CD4-positive, alpha-beta memory T cell (primary cell): ENCODE measurements at regions not wholly inside any gene's neighbourhood (a gene's known extent, or its start where the extent isn't known, plus 50 kb on each side); places are given as distances from the start of the nearest gene placed in this dataset.

Source experiments
- CTCF ChIA-PET: fragments of 350-600 bp; sonication (Branson Sonifier 250); formaldehyde crosslinking; loops from one replicate; lab custom pipeline; 2021; ENCODE audit warnings: inconsistent platforms; ENCODE audit not compliant: partially characterized antibody; lab: Charles Lee
- POLR2A ChIA-PET: fragments of 350-600 bp; sonication (Branson Sonifier 250); formaldehyde crosslinking; loops from one replicate; lab custom pipeline; 2021; ENCODE audit not compliant: partially characterized antibody; lab: Charles Lee
- DNase-seq, 5 donors: peaks; one replicate each; pipeline versions ENCODE4 v3.0.0 to v3.0.0-alpha.2; 2020 to 2022; ENCODE audit warnings: mixed read lengths in 1 of 5
- H3K27ac ChIP-seq: one replicate; pipeline ENCODE4 v1.7.0; 2013; ENCODE audit warnings: low read depth, low read length
- H3K27me3 ChIP-seq: 2 replicates; pipeline ENCODE4 v1.7.0; 2013; ENCODE audit warnings: mild to moderate bottlenecking, low read length, moderate library complexity; ENCODE audit not compliant: insufficient read depth
- H3K36me3 ChIP-seq: 2 replicates; pipeline ENCODE4 v1.7.0; 2013; ENCODE audit warnings: mild to moderate bottlenecking, low read length, moderate library complexity; ENCODE audit not compliant: insufficient read depth
- H3K4me1 ChIP-seq: 2 replicates; pipeline ENCODE4 v1.7.0; 2013; ENCODE audit warnings: mild to moderate bottlenecking, low read length, moderate library complexity; ENCODE audit not compliant: insufficient read depth
- H3K4me3 ChIP-seq, 2 donors: one replicate each; pipeline ENCODE4 v1.7.0; 2013; ENCODE audit warnings: low read length in 2 of 2, mild to moderate bottlenecking in 1 of 2
- H3K9me3 ChIP-seq, 2 donors: one replicate each; pipeline ENCODE4 v1.7.0; 2013; ENCODE audit warnings: low read length in 2 of 2, control low read depth in 1 of 2; ENCODE audit not compliant: control insufficient read depth in 1 of 2
- H3K27ac Mint-ChIP-seq, 7 donors: one replicate each; pipeline ENCODE4 v1.8.0; 2020 to 2021; ENCODE audit warnings: mixed read lengths in 7 of 7, mild to moderate bottlenecking in 6 of 7, inconsistent platforms in 3 of 7, moderate library complexity in 3 of 7
- H3K27me3 Mint-ChIP-seq, 2 donors: one replicate each; pipeline ENCODE4 v1.8.0; 2020 to 2021; ENCODE audit warnings: mixed read lengths in 2 of 2
- H3K36me3 Mint-ChIP-seq, 2 donors: one replicate each; pipeline ENCODE4 v1.8.0; 2020 to 2021; ENCODE audit warnings: mixed read lengths in 2 of 2, inconsistent platforms in 1 of 2, mild to moderate bottlenecking in 1 of 2
- H3K4me1 Mint-ChIP-seq, 4 donors: one replicate each; pipeline ENCODE4 v1.8.0; 2020 to 2021; ENCODE audit warnings: mixed read lengths in 4 of 4, mild to moderate bottlenecking in 1 of 4
- H3K4me3 Mint-ChIP-seq, 8 donors: one replicate each; pipeline ENCODE4 v1.8.0; 2020 to 2021; ENCODE audit warnings: mixed read lengths in 8 of 8, mild to moderate bottlenecking in 7 of 8, moderate library complexity in 6 of 8, inconsistent platforms in 3 of 8
- H3K9me3 Mint-ChIP-seq, 8 donors: one replicate each; pipeline ENCODE4 v1.8.0; 2020 to 2021; ENCODE audit warnings: mixed read lengths in 8 of 8, mild to moderate bottlenecking in 5 of 8, inconsistent platforms in 3 of 8, moderate library complexity in 1 of 8
- intact Hi-C: fragments of 100-400 bp; cut with micrococcal nuclease; formaldehyde crosslinking; loops from one replicate; pipeline ENCODE4 v1.15.1; 2023

DNA sequence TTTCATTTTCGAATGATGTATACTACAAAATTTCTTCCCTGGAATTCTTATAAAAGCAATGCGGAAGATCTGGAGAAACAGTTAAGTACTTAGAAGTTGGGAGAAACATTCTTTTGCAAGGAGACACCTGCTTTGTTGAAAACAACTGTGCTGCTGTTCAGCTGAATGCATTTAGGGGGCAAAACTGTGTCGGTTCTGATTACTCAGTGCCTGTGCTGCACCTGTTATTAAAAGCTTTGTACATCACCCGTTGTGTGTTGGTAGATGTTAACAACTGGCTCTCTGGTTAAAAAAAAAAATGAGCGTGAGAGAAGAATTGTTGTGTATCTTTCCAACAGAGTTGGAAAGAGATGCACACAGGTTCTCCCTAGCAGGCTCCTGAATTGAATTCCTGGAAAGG lies 184.1 kb upstream of the HHIP start:
- Mint-ChIP-seq H3K9me3 (peaks cover 0 to 3% (median 1%) of the 10 kb centered on the region in 8 donors), H3K36me3 (no peaks in the 10 kb centered on the region), H3K4me1 (no peaks in the 10 kb centered on the region), H3K27ac (no peak overlapping the region), H3K27me3 (no peaks in the 10 kb centered on the region), H3K4me3 (no peak overlapping the region)
- ChIA-PET POLR2A (no interaction called here), CTCF (no interaction called here)
- H3K27me3 ChIP-seq = no peaks in the 10 kb centered on the region
- H3K36me3 ChIP-seq = no peaks in the 10 kb centered on the region
- no peak overlapping the region for H3K27ac ChIP-seq
- intact Hi-C loops = no loop called here
- no peak overlapping the region for H3K4me3 ChIP-seq
- no peaks in the 10 kb centered on the region for H3K9me3 ChIP-seq
- no peaks in the 10 kb centered on the region for H3K4me1 ChIP-seq
- no peak for DNase-seq

DNA sequence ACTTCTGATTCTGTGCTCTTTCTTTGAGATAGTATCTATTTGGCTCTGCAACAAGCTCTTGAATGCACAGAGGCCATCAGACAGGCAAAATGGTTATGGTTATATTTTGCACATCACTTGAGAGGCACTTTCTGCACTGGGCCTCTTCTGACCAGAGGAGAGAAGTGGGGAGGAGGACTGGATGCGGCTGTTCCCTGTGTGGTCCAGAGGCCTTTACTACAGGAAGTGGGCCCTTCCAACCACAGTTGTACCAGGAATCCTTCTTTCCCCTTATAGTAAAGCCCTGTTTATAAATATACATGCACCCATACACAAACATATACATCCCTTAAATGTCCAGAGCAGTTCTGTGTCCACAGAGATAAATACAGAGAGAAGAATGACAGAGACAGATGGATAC lies 182.7 kb upstream of the HHIP start:
- no peaks in the 10 kb centered on the region for H3K36me3 Mint-ChIP-seq
- no peak overlapping the region for H3K27ac Mint-ChIP-seq
- no peaks in the 10 kb centered on the region for H3K4me1 Mint-ChIP-seq
- peaks cover 0 to 3% (median 1%) of the 10 kb centered on the region in 8 donors for H3K9me3 Mint-ChIP-seq
- intact Hi-C loops = no loop called here
- Histone ChIP-seq H3K36me3 (no peaks in the 10 kb centered on the region), H3K9me3 (no peaks in the 10 kb centered on the region), H3K4me3 (no peak overlapping the region), H3K4me1 (no peaks in the 10 kb centered on the region), H3K27me3 (no peaks in the 10 kb centered on the region), H3K27ac (no peak overlapping the region)
- CTCF ChIA-PET = no interaction called here
- POLR2A ChIA-PET = no interaction called here
- H3K4me3 Mint-ChIP-seq = no peak overlapping the region
- no peak for DNase-seq
- no peaks in the 10 kb centered on the region for H3K27me3 Mint-ChIP-seq

DNA sequence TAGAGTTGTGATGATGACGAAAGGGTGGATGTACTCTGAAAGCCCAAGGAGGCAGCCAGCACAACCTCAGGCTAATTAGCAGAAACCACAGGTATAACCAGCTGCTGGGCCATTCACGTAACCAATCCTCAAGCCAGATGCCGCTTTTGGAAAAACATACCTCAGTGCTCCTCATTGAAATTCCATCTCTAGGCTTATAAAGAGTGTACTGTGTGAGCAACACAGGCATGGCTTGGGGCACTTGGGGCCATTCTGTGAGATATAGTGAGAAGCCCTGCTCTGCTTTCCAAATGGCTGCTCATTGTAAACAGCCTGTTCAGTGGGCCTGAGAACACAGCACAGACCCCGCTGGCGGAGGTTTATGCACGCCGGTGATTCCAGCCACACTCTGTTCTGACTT lies 182.1 kb upstream of the HHIP start:
- Mint-ChIP-seq H3K4me3 (no peak overlapping the region), H3K27ac (no peak overlapping the region), H3K4me1 (no peaks in the 10 kb centered on the region), H3K36me3 (no peaks in the 10 kb centered on the region), H3K27me3 (no peaks in the 10 kb centered on the region), H3K9me3 (peaks cover 0 to 3% (median 0%) of the 10 kb centered on the region in 8 donors)
- Histone ChIP-seq H3K36me3 (no peaks in the 10 kb centered on the region), H3K27ac (no peak overlapping the region), H3K9me3 (no peaks in the 10 kb centered on the region), H3K27me3 (no peaks in the 10 kb centered on the region), H3K4me3 (no peak overlapping the region), H3K4me1 (no peaks in the 10 kb centered on the region)
- ChIA-PET POLR2A (no interaction called here), CTCF (no interaction called here)
- intact Hi-C loops = no loop called here
- DNase-seq = no peak

DNA sequence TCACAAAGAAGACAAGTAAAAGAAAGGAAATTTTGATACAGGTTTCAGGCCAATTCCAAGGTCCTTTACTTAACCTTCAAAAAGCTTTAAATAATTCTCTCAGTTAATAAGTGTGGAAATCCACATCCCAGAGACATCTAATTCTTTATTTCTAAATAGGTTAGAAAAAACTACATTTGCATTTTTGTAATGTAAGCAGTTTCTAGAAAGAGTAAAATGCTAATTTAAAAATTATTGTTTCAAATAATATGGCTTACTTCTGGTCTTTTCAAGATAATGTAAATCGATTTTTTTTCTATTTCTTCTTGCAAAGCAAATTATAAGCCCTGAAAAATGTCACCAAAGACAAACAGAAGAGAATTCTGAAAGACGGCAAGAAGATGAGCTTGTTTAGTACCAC lies 180.4 kb upstream of the HHIP start:
- POLR2A ChIA-PET = no interaction called here
- peaks cover 0 to 3% (median 0%) of the 10 kb centered on the region in 8 donors for H3K9me3 Mint-ChIP-seq
- no peaks in the 10 kb centered on the region for H3K4me1 ChIP-seq
- no peaks in the 10 kb centered on the region for H3K36me3 ChIP-seq
- no peak overlapping the region for H3K27ac Mint-ChIP-seq
- no peak overlapping the region for H3K4me3 Mint-ChIP-seq
- no peak for DNase-seq
- no peaks in the 10 kb centered on the region for H3K27me3 Mint-ChIP-seq
- no peaks in the 10 kb centered on the region for H3K36me3 Mint-ChIP-seq
- H3K9me3 ChIP-seq = no peaks in the 10 kb centered on the region
- no peak overlapping the region for H3K27ac ChIP-seq
- H3K4me1 Mint-ChIP-seq = no peaks in the 10 kb centered on the region
- intact Hi-C loops = no loop called here
- no peaks in the 10 kb centered on the region for H3K27me3 ChIP-seq
- no peak overlapping the region for H3K4me3 ChIP-seq
- CTCF ChIA-PET = no interaction called here

DNA sequence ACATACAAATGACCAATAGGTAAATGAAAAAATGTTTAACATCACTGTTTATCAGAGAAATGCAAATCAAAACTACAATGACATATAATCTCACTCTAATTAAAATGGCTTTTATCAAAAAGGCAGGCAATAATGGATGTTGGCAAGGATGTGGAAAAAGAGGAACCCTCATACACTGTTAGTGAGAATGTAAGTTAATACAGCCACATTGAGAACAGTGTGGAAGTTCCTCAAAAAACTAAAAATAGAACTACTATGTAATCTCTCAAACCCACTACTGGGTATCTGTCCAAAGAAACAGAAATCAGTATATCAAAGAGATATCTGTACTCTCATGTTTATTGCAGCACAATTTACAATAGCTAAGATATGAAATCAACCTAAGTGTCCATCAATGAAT lies 165.9 kb upstream of the HHIP start:
- no peak overlapping the region for H3K4me3 Mint-ChIP-seq
- H3K4me1 Mint-ChIP-seq = no peaks in the 10 kb centered on the region
- ChIA-PET CTCF (no interaction called here), POLR2A (no interaction called here)
- no peak for DNase-seq
- peaks cover 2 to 24% (median 5%) of the 10 kb centered on the region in 8 donors for H3K9me3 Mint-ChIP-seq
- Histone ChIP-seq H3K36me3 (no peaks in the 10 kb centered on the region), H3K4me3 (no peak overlapping the region), H3K27ac (no peak overlapping the region), H3K4me1 (no peaks in the 10 kb centered on the region), H3K9me3 (no peaks in the 10 kb centered on the region), H3K27me3 (no peaks in the 10 kb centered on the region)
- intact Hi-C loops = no loop called here
- no peaks in the 10 kb centered on the region for H3K27me3 Mint-ChIP-seq
- H3K27ac Mint-ChIP-seq = no peak overlapping the region
- H3K36me3 Mint-ChIP-seq = no peaks in the 10 kb centered on the region

DNA sequence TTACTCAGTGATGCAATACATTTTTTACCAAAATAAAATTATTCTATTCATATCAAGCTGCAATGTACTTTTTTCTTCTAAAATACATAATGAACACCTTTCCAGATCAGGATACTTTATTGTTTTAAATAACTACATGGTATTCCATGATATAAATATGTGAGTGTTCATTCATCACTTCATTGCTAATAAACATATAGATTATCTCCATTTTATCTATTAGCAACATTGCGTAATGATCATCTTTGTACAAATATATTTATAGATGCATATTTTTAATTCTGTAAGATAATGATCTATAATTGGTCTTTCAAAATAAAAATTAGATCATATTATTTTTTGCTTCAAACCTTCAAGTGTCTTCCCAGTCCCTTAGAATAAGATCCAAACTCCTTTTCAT lies 156.1 kb upstream of the HHIP start:
- POLR2A ChIA-PET = no interaction called here
- no peak overlapping the region for H3K4me3 ChIP-seq
- Mint-ChIP-seq H3K36me3 (no peaks in the 10 kb centered on the region), H3K4me3 (no peak overlapping the region), H3K27me3 (peaks cover 0 to 1% of the 10 kb centered on the region in 2 donors), H3K9me3 (peaks cover 0 to 10% (median 4%) of the 10 kb centered on the region in 8 donors), H3K4me1 (no peaks in the 10 kb centered on the region), H3K27ac (no peak overlapping the region)
- CTCF ChIA-PET = no interaction called here
- no peaks in the 10 kb centered on the region for H3K4me1 ChIP-seq
- intact Hi-C loops = no loop called here
- H3K27me3 ChIP-seq = no peaks in the 10 kb centered on the region
- H3K27ac ChIP-seq = no peak overlapping the region
- no peak for DNase-seq
- no peaks in the 10 kb centered on the region for H3K36me3 ChIP-seq
- no peaks in the 10 kb centered on the region for H3K9me3 ChIP-seq

DNA sequence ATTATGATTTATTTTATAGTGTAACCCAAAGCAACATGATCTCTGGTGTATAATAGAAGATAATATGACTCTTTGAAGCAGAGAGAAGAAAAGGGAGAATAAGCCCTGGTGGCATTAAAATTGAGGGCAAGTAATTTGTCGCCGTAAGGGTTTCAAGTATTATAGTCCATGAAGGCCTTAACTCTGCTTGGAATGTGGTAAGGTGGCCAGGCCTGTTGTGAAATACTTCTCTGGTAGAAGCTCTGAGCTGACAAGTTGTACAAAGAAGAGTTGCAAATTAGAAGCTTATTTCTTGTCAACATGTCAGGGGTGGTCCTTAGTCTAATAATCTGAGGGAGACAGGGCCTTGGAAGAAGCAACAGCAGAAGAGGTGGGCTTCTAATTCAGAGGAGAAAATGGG lies 151.7 kb upstream of the HHIP start:
- DNase-seq = no peak
- no peak overlapping the region for H3K4me3 Mint-ChIP-seq
- no peaks in the 10 kb centered on the region for H3K4me1 Mint-ChIP-seq
- no peaks in the 10 kb centered on the region for H3K27me3 Mint-ChIP-seq
- no peak overlapping the region for H3K27ac Mint-ChIP-seq
- Histone ChIP-seq H3K27ac (no peak overlapping the region), H3K4me1 (no peaks in the 10 kb centered on the region), H3K27me3 (no peaks in the 10 kb centered on the region), H3K9me3 (no peaks in the 10 kb centered on the region), H3K4me3 (no peak overlapping the region), H3K36me3 (no peaks in the 10 kb centered on the region)
- ChIA-PET CTCF (no interaction called here), POLR2A (no interaction called here)
- no peaks in the 10 kb centered on the region for H3K36me3 Mint-ChIP-seq
- H3K9me3 Mint-ChIP-seq = peaks cover 0 to 5% (median 0%) of the 10 kb centered on the region in 8 donors
- intact Hi-C loops = no loop called here

DNA sequence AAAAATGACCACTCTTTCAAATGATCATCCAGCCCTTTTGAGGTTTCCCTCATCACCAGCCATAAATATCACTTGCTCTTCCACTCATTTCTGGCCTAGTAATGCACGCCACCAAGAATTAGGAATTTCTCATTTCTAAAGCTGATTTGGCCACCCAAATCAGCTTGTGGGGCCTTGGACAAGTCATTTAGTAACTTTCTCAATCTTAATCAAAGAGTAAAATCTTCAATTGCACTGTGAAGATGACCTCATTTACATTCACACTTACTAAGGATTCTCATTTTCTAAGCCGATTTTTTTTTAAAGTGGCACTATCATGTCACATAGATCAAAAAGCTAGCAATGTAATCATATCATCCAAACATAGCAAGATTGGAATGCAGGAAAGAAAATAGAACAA lies 150.0 kb upstream of the HHIP start:
- no peak overlapping the region for H3K27ac Mint-ChIP-seq
- no peak for DNase-seq
- H3K4me1 ChIP-seq = no peaks in the 10 kb centered on the region
- H3K36me3 ChIP-seq = no peaks in the 10 kb centered on the region
- H3K4me3 Mint-ChIP-seq = no peak overlapping the region
- no peaks in the 10 kb centered on the region for H3K9me3 ChIP-seq
- H3K27me3 Mint-ChIP-seq = no peaks in the 10 kb centered on the region
- intact Hi-C loops = no loop called here
- H3K4me1 Mint-ChIP-seq = no peaks in the 10 kb centered on the region
- H3K4me3 ChIP-seq = no peak overlapping the region
- H3K9me3 Mint-ChIP-seq = no peaks in the 10 kb centered on the region
- no peak overlapping the region for H3K27ac ChIP-seq
- ChIA-PET CTCF (no interaction called here), POLR2A (no interaction called here)
- H3K27me3 ChIP-seq = no peaks in the 10 kb centered on the region
- H3K36me3 Mint-ChIP-seq = no peaks in the 10 kb centered on the region
